GM12873 (cell line): ENCODE measurements at regions not wholly inside any gene's neighbourhood (a gene's known extent, or its start where the extent isn't known, plus 50 kb on each side); places are given as distances from the start of the nearest gene placed in this dataset.

ENCODE experiments used
- TF ChIP-seq, protein P1 (sequence below): IDR thresholded peaks from 2 replicates; pipeline ENCODE4 v1.5.1; 2012; ENCODE audit warnings: low read depth, mild to moderate bottlenecking, moderate library complexity, low read length, control low read depth; ENCODE audit not compliant: insufficient read depth; ENCODE audit errors: missing control alignments

DNA sequence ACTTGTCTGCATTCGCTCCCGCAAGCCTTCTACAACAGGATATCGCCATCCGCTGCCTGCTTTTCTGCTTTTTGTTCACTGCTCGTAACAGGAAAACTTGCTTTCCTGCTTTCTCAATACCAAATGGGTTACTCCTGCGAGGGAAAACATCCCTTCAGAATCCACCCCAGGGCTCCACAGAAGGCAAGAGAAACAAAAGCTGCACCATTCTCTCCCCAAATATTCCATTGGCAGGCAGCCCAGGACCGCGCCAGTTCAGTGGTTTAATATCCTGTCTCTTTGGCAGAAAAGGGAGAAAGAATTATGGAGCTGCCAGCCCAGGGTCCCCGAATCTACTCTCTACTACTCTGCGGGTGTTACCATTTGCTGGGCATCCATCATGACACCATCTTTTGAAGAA, 84.7 kb upstream of the DOCK9 start:
- TF ChIP-seq, protein P1, sequence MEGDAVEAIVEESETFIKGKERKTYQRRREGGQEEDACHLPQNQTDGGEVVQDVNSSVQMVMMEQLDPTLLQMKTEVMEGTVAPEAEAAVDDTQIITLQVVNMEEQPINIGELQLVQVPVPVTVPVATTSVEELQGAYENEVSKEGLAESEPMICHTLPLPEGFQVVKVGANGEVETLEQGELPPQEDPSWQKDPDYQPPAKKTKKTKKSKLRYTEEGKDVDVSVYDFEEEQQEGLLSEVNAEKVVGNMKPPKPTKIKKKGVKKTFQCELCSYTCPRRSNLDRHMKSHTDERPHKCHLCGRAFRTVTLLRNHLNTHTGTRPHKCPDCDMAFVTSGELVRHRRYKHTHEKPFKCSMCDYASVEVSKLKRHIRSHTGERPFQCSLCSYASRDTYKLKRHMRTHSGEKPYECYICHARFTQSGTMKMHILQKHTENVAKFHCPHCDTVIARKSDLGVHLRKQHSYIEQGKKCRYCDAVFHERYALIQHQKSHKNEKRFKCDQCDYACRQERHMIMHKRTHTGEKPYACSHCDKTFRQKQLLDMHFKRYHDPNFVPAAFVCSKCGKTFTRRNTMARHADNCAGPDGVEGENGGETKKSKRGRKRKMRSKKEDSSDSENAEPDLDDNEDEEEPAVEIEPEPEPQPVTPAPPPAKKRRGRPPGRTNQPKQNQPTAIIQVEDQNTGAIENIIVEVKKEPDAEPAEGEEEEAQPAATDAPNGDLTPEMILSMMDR: no peak

DNA sequence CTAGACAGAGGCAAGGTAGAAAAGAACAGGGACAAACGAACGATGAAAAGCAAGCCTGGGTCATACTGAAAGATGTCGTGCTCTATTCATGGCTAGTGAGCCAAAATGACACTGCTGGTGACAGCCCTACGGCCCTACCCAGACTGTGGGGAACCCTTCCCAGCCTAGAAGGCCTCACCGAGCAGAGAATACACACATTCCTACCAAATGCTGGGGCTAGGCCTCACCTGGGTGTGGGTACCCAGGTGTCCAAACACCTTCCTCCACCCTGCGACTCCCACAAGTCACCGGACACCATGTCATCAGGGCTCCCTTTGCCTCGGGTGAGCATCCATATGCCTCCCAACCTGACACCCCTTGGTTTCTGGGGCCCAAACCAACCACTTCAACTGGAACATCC, 85.3 kb upstream of the DOCK9 start:
- TF ChIP-seq, protein P1: no peak

- TF ChIP-seq, protein P1: no peak
These were observed 86.1 kb upstream of the DOCK9 start for GRCh38 chr13:99063952-99064351.

GRCh38 chr13:99064624-99065234, 86.9 kb upstream of the DOCK9 start:
- TF ChIP-seq, protein P1: no peak

GRCh38 chr13:99065235-99066015, 87.6 kb upstream of the DOCK9 start:
- TF ChIP-seq, protein P1: no peak

- TF ChIP-seq, protein P1: no peak
These were observed 88.4 kb upstream of the DOCK9 start for GRCh38 chr13:99066219-99066618.

DNA sequence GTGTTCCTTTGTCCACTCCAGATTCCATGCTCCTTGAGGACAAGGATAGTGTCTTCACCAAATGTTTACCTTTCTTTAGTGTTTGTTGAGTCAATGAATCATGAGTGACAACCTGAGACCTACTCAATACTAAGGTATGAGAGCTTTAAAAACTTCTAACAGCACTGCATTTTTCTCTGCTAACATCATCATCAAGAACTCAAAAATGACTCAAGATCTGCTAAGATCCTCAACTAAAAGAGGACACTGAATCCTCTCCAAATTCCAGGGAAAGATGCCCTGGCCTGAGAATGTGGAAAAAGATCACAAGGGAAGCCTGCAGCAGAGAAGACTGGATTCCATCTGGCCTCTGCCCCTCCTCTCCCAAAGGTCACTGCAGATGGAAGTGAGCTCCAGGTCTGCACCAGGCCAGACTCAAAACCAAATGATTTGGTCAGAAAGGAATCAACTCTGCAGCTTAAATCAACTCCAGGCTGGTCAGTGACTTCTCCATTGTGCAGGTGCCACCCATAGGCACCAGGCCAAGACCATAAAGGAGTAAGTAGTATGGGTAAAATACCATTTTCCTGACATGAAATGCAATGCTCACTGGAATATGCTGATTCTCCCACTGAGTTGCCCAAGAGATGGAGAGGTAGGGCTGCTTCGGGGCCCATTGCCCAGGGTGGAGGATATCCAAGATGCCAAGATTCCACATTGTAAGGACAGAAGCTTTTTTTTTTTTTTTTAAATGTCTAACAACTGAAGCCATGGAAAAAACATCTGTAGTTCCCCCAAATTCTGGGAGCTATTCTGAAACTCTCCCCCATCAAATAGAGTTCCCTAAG, 89.5 kb upstream of the DOCK9 start:
- TF ChIP-seq, protein P1: no peak
